Breast epithelium (tissue), 3 donors: ENCODE measurements at regions not wholly inside any gene's neighbourhood (a gene's known extent, or its start where the extent isn't known, plus 50 kb on each side); places are given as distances from the start of the nearest gene placed in this dataset.

Experiments
- POLR2A ChIP-seq: fragments of 450-650 bp; IDR thresholded peaks from one replicate; pipeline ENCODE4 v1.6.1; 2016; ENCODE audit warnings: antibody characterized with exemption, mild to moderate bottlenecking, moderate library complexity
- TF ChIP-seq, protein P1 (sequence below), 3 donors: fragments of 450-650 bp; IDR thresholded peaks; one replicate each; pipeline ENCODE4 v1.5.1; 2016 to 2017; ENCODE audit warnings: antibody characterized with exemption in 3 of 3, mild to moderate bottlenecking in 3 of 3, moderate library complexity in 3 of 3

DNA sequence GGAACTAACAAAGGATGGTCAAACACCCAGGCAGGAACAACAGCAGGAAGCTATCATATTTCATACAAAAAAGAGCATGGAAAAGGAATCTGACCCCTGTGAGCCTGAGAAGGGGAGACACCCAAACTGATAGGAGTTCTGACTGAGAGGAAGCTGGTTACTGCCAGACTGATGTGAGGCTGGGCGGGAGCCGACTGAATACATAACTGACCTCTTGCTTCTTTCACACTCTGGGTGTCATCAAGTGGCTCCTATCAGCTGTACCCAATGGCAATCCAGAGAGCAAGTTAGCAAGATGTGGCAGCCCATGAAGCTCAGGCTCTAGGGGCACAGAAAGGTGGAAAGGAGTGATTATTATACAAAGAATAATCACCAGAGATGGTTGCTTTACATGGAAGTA is 795.1 kb upstream of the HS3ST5 start:
- TF ChIP-seq, protein P1, sequence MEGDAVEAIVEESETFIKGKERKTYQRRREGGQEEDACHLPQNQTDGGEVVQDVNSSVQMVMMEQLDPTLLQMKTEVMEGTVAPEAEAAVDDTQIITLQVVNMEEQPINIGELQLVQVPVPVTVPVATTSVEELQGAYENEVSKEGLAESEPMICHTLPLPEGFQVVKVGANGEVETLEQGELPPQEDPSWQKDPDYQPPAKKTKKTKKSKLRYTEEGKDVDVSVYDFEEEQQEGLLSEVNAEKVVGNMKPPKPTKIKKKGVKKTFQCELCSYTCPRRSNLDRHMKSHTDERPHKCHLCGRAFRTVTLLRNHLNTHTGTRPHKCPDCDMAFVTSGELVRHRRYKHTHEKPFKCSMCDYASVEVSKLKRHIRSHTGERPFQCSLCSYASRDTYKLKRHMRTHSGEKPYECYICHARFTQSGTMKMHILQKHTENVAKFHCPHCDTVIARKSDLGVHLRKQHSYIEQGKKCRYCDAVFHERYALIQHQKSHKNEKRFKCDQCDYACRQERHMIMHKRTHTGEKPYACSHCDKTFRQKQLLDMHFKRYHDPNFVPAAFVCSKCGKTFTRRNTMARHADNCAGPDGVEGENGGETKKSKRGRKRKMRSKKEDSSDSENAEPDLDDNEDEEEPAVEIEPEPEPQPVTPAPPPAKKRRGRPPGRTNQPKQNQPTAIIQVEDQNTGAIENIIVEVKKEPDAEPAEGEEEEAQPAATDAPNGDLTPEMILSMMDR (IDR thresholded peaks at IDR 0.05) = no peak
- no peak for TF ChIP-seq POLR2A
